OCI-LY1 (cell line): ENCODE measurements at regions not wholly inside any gene's neighbourhood (a gene's known extent, or its start where the extent isn't known, plus 50 kb on each side); places are given as distances from the start of the nearest gene placed in this dataset.

ENCODE experiments used
- CTCF ChIP-seq: fragments of 200-600 bp; sonication (generic), shearing (Covaris generic); IDR thresholded peaks from 2 replicates; pipeline ENCODE4 v1.5.1; 2017; ENCODE audit warnings: mild to moderate bottlenecking, antibody characterized with exemption, low read length, moderate library complexity, mixed read lengths
- EZH2 ChIP-seq: fragments of 200-600 bp; sonication (generic), shearing (Covaris generic); IDR thresholded peaks from 2 replicates; pipeline ENCODE4 v1.8.0; 2017; ENCODE audit warnings: borderline replicate concordance, mixed run types, mild to moderate bottlenecking, antibody characterized with exemption, low read length, moderate library complexity, mixed read lengths

GRCh38 chr6:14390805-14391204, 273.2 kb downstream of the CD83 start:
- TF ChIP-seq CTCF (no peak), EZH2 (no peak)
